ENCODE measurements at regions not wholly inside any gene's neighbourhood (a gene's known extent, or its start where the extent isn't known, plus 50 kb on each side); places are given as distances from the start of the nearest gene placed in this dataset.

GRCh38 chrX:38973322-38973721 is 172.1 kb downstream of the MID1IP1 start:
- BruUV-seq (replicated peaks) = no TSS peak
- no peaks in the 10 kb centered on the region for H3K27me3 ChIP-seq (replicated peaks; ENCODE audit: control insufficient read depth, insufficient read depth, low read length)
- H3K4me1 ChIP-seq = no peaks in the 10 kb centered on the region
- Mint-ChIP-seq H3K36me3 (ENCODE audit: insufficient read depth, unreplicated experiment) (no peaks in the 10 kb centered on the region), H3K9me3 (ENCODE audit: unreplicated experiment) (no peaks in the 10 kb centered on the region), H3K27ac (ENCODE audit: unreplicated experiment) (no peak overlapping the region), H3K27me3 (ENCODE audit: insufficient read depth, unreplicated experiment) (no peaks in the 10 kb centered on the region), H3K4me1 (ENCODE audit: low read depth, unreplicated experiment) (no peaks in the 10 kb centered on the region), H3K4me3 (ENCODE audit: unreplicated experiment) (no peak overlapping the region)
- H3K9me3 ChIP-seq = no peaks in the 10 kb centered on the region
- intact Hi-C loops (cut with micrococcal nuclease; ENCODE audit: unreplicated experiment) = no loop called here
- CTCF ChIA-PET = no interaction called here
- no peaks in the 10 kb centered on the region for H3K36me3 ChIP-seq (ENCODE audit: control insufficient read depth, insufficient read depth, low read length)
- DNase-seq = peak in 1 of 2 experiments; percentile 22
- POLR2A ChIA-PET = no interaction called here
- no peak overlapping the region for H3K4me3 ChIP-seq (ENCODE audit: low read depth, low read length)
- no peak for TF ChIP-seq CTCF (IDR thresholded peaks at IDR 0.05; ENCODE audit: insufficient read depth in 1 of 2, low read depth in 1 of 2, low read length in 1 of 2, severe bottlenecking in 1 of 2, unreplicated experiment in 1 of 2)

GRCh38 chrX:38974542-38974941 is 173.3 kb downstream of the MID1IP1 start:
- intact Hi-C loops (cut with micrococcal nuclease; ENCODE audit: unreplicated experiment) = no loop called here
- Histone ChIP-seq H3K27me3 (replicated peaks; ENCODE audit: control insufficient read depth, insufficient read depth, low read length) (no peaks in the 10 kb centered on the region), H3K36me3 (ENCODE audit: control insufficient read depth, insufficient read depth, low read length) (no peaks in the 10 kb centered on the region), H3K4me3 (ENCODE audit: low read depth, low read length) (no peak overlapping the region), H3K9me3 (no peaks in the 10 kb centered on the region), H3K4me1 (no peaks in the 10 kb centered on the region)
- CTCF ChIA-PET = no interaction called here
- DNase-seq = no peak
- POLR2A ChIA-PET = no interaction called here
- Mint-ChIP-seq H3K9me3 (ENCODE audit: unreplicated experiment) (no peaks in the 10 kb centered on the region), H3K4me1 (ENCODE audit: low read depth, unreplicated experiment) (no peaks in the 10 kb centered on the region), H3K36me3 (ENCODE audit: insufficient read depth, unreplicated experiment) (no peaks in the 10 kb centered on the region), H3K27ac (ENCODE audit: unreplicated experiment) (no peak overlapping the region), H3K4me3 (ENCODE audit: unreplicated experiment) (no peak overlapping the region), H3K27me3 (ENCODE audit: insufficient read depth, unreplicated experiment) (no peaks in the 10 kb centered on the region)
- BruUV-seq (replicated peaks) = no TSS peak
- no peak for TF ChIP-seq CTCF (IDR thresholded peaks at IDR 0.05; ENCODE audit: insufficient read depth in 1 of 2, low read depth in 1 of 2, low read length in 1 of 2, severe bottlenecking in 1 of 2, unreplicated experiment in 1 of 2)

GRCh38 chrX:38975368-38975942 is 174.2 kb downstream of the MID1IP1 start:
- no peak for DNase-seq
- intact Hi-C loops (cut with micrococcal nuclease; ENCODE audit: unreplicated experiment) = no loop called here
- no peaks in the 10 kb centered on the region for H3K4me1 ChIP-seq
- H3K27ac Mint-ChIP-seq (ENCODE audit: unreplicated experiment) = no peak overlapping the region
- no peaks in the 10 kb centered on the region for H3K36me3 Mint-ChIP-seq (ENCODE audit: insufficient read depth, unreplicated experiment)
- no peaks in the 10 kb centered on the region for H3K27me3 ChIP-seq (replicated peaks; ENCODE audit: control insufficient read depth, insufficient read depth, low read length)
- BruUV-seq (replicated peaks) = no TSS peak
- no peak for TF ChIP-seq CTCF (IDR thresholded peaks at IDR 0.05; ENCODE audit: insufficient read depth in 1 of 2, low read depth in 1 of 2, low read length in 1 of 2, severe bottlenecking in 1 of 2, unreplicated experiment in 1 of 2)
- no peaks in the 10 kb centered on the region for H3K4me1 Mint-ChIP-seq (ENCODE audit: low read depth, unreplicated experiment)
- no peak overlapping the region for H3K4me3 ChIP-seq (ENCODE audit: low read depth, low read length)
- H3K27me3 Mint-ChIP-seq (ENCODE audit: insufficient read depth, unreplicated experiment) = no peaks in the 10 kb centered on the region
- no peaks in the 10 kb centered on the region for H3K9me3 Mint-ChIP-seq (ENCODE audit: unreplicated experiment)
- no peaks in the 10 kb centered on the region for H3K9me3 ChIP-seq
- H3K4me3 Mint-ChIP-seq (ENCODE audit: unreplicated experiment) = no peak overlapping the region
- H3K36me3 ChIP-seq (ENCODE audit: control insufficient read depth, insufficient read depth, low read length) = no peaks in the 10 kb centered on the region
- POLR2A ChIA-PET = no interaction called here
- CTCF ChIA-PET = no interaction called here

Measured in Caco-2 (cell line).